ENCODE measurements at regions not wholly inside any gene's neighbourhood (a gene's known extent, or its start where the extent isn't known, plus 50 kb on each side); places are given as distances from the start of the nearest gene placed in this dataset.

DNA sequence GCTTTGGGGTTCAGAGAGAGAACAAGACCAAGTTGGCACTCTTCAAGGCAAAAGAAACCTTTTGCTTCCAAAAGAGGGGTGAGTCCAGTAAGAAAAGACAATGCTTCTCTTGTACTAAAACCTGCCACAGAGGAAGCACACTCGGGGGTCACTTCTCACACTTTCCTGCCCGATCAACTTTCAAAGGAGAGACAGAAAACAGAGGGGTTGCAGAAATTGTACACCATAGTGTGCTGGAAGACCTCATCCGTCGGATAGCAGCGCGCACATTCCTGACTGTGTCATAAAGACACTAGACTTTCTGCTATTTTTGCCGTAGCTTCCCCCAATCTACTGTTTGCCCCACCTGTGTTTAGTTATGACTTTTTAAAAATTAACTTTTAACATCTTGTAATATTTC is 66.9 kb downstream of the OR2K2 start:
- TF ChIP-seq, protein P1, sequence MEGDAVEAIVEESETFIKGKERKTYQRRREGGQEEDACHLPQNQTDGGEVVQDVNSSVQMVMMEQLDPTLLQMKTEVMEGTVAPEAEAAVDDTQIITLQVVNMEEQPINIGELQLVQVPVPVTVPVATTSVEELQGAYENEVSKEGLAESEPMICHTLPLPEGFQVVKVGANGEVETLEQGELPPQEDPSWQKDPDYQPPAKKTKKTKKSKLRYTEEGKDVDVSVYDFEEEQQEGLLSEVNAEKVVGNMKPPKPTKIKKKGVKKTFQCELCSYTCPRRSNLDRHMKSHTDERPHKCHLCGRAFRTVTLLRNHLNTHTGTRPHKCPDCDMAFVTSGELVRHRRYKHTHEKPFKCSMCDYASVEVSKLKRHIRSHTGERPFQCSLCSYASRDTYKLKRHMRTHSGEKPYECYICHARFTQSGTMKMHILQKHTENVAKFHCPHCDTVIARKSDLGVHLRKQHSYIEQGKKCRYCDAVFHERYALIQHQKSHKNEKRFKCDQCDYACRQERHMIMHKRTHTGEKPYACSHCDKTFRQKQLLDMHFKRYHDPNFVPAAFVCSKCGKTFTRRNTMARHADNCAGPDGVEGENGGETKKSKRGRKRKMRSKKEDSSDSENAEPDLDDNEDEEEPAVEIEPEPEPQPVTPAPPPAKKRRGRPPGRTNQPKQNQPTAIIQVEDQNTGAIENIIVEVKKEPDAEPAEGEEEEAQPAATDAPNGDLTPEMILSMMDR (IDR thresholded peaks at IDR 0.05): no peak
- no peak for TF ChIP-seq POLR2A (IDR thresholded peaks at IDR 0.05)
- H3K4me1 ChIP-seq: no peaks in the 10 kb centered on the region
- H3K27ac ChIP-seq: no peak overlapping the region
- no peaks in the 10 kb centered on the region for H3K9me3 ChIP-seq
- no peak for DNase-seq
- intact Hi-C loops (cut with DNase I; ENCODE audit: low total_unique reads): no loop called here
- H3K4me3 ChIP-seq: no peak overlapping the region
- no peaks in the 10 kb centered on the region for H3K27me3 ChIP-seq
- no peaks in the 10 kb centered on the region for H3K36me3 ChIP-seq

DNA sequence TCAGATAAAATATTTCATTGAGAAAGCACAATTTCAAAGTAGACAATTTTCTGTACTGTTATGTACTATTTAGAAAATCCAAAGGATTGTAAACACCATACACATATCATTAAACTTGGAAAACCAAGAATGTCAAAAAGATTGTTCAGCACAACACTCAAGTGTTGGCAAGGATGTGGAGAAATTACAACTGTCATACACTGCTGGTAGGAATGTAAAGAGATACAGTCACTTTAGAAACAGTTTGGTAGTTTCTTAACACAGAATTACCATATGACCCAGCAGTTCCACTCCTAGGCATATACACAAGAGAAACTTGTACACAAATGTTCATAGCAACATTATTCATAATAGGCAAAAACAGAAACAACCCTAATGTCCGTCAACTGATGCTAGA is 71.2 kb downstream of the OR2K2 start:
- Histone ChIP-seq H3K4me1 (no peaks in the 10 kb centered on the region), H3K27ac (no peak overlapping the region), H3K27me3 (no peaks in the 10 kb centered on the region), H3K36me3 (no peaks in the 10 kb centered on the region), H3K4me3 (no peak overlapping the region), H3K9me3 (no peaks in the 10 kb centered on the region)
- intact Hi-C loops (cut with DNase I; ENCODE audit: low total_unique reads): no loop called here
- DNase-seq: no peak
- TF ChIP-seq, protein P1 (IDR thresholded peaks at IDR 0.05): no peak
- no peak for TF ChIP-seq POLR2A (IDR thresholded peaks at IDR 0.05)

DNA sequence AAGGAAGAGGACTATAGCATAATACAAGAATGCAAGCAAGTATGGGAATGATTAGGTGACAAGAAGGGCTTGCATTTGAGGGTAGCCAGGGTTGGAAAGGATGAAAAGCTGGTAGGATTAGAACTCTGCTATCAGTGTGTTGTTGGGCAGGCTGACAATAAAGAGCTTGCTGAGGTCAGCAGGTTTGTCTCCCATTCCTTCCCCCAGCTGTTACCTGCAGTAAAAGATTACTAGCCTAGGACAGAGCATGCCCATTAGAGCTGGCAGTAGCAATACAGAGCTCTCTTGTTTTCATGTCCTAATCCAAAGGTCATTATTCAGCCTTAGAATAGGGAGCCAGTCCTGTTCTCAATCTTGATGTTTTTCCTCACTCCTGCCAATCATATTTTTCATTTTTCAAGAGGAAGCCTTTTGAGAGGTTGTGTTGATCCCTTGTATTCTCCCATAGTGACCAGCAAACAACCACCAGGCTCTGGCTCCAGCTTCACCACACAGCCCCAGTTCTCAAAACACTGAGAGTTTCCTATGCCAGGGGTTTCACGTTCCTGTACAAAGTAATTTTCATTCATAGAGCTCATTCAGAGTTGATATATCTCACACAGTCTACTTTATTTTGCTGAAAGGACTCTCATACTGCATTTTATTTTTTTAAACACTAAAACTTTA is 71.7 kb downstream of the OR2K2 start:
- Histone ChIP-seq H3K4me1 (no peaks in the 10 kb centered on the region), H3K4me3 (no peak overlapping the region), H3K9me3 (no peaks in the 10 kb centered on the region), H3K27ac (no peak overlapping the region), H3K36me3 (no peaks in the 10 kb centered on the region), H3K27me3 (no peaks in the 10 kb centered on the region)
- TF ChIP-seq, protein P1 (IDR thresholded peaks at IDR 0.05): no peak
- TF ChIP-seq POLR2A (IDR thresholded peaks at IDR 0.05): no peak
- no peak for DNase-seq
- intact Hi-C loops (cut with DNase I; ENCODE audit: low total_unique reads): no loop called here

DNA sequence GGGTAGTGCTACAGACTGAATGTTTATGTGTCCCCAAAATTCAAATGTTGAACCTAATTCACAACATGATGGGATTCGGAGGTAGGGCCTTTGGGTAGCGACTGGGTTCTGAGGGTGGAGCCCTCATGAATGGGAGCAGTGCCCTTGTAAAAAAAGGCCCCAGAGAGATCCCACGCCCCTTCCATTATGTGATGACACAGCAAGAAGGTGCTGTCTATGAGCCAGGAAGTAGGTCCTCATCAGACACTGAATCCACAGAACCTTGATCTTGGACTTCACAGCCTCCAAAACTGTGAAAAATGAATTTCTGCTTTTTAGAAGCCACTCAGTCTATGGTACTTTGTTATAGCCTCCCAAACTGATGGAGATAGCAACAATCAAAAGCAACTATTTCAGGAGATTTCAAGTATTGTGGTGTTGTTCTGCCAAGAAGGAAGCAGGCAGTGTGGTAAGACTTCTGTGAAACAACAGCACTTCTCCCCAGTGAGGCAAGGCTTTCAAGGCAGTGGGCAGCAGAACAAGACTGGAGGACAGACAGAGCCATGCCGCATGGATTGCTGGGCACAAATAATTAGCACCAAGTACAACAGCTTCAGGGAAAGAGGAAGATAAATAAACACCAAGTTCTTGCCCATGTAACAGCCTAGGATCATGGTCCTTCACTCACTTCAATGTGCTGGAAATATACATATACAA is 76.1 kb downstream of the OR2K2 start:
- DNase-seq: no peak
- H3K4me3 ChIP-seq: no peak overlapping the region
- intact Hi-C loops (cut with DNase I; ENCODE audit: low total_unique reads): no loop called here
- H3K27me3 ChIP-seq: no peaks in the 10 kb centered on the region
- TF ChIP-seq, protein P1 (IDR thresholded peaks at IDR 0.05): no peak
- no peak for TF ChIP-seq POLR2A (IDR thresholded peaks at IDR 0.05)
- H3K4me1 ChIP-seq: no peaks in the 10 kb centered on the region
- no peak overlapping the region for H3K27ac ChIP-seq
- H3K9me3 ChIP-seq: no peaks in the 10 kb centered on the region
- H3K36me3 ChIP-seq: no peaks in the 10 kb centered on the region

All from uterus (tissue), 3 donors.